Stimulated activated CD8-positive, alpha-beta memory T cell treated with anti-CD3 and anti-CD28 coated beads, Interleukin-12 subunit alpha, Interleukin-12 subunit beta, amount 100 ng/mL, for 24 hours (primary cell): ENCODE measurements at regions not wholly inside any gene's neighbourhood (a gene's known extent, or its start where the extent isn't known, plus 50 kb on each side); places are given as distances from the start of the nearest gene placed in this dataset.
A peak's percentile ranks its signal among the peaks of the same experiment; 100 is the strongest.

ENCODE experiments used
- DNase-seq: peaks from one replicate; pipeline ENCODE4 v3.0.0-alpha.2; 2020; ENCODE audit errors: extremely low read depth

GRCh38 chr5:110073534-110073933 is 383.8 kb downstream of the MAN2A1 start:
- DNase-seq, result no peak

GRCh38 chr5:110075656-110076055 is 385.9 kb downstream of the MAN2A1 start:
- DNase-seq, result no peak

- DNase-seq, result no peak
Observed at GRCh38 chr5:110077147-110077546, 387.4 kb downstream of the MAN2A1 start.

- no peak for DNase-seq
Observed at GRCh38 chr5:110082194-110082593, 392.5 kb downstream of the MAN2A1 start.

GRCh38 chr5:110082863-110083262 is 393.1 kb downstream of the MAN2A1 start:
- DNase-seq, result no peak

- DNase-seq, result no peak
Observed at GRCh38 chr5:110085826-110086225, 396.1 kb downstream of the MAN2A1 start.

- DNase-seq, result peak; percentile 21
Observed at GRCh38 chr5:110086658-110087388, 397.1 kb downstream of the MAN2A1 start.

GRCh38 chr5:110087829-110088228 is 398.1 kb downstream of the MAN2A1 start:
- no peak for DNase-seq

GRCh38 chr5:110088676-110089436 is 399.1 kb downstream of the MAN2A1 start:
- DNase-seq, result no peak

- DNase-seq, result no peak
Observed at GRCh38 chr5:110092955-110093785, 403.4 kb downstream of the MAN2A1 start.

- no peak for DNase-seq
Observed at GRCh38 chr5:110094109-110094508, 404.4 kb downstream of the MAN2A1 start.

- no peak for DNase-seq
Observed at GRCh38 chr5:110094548-110094947, 404.8 kb downstream of the MAN2A1 start.

- no peak for DNase-seq
Observed at GRCh38 chr5:110096419-110096818, 406.7 kb downstream of the MAN2A1 start.

- DNase-seq, result no peak
Observed at GRCh38 chr5:110099572-110099971, 409.8 kb downstream of the MAN2A1 start.

- DNase-seq, result no peak
Observed at GRCh38 chr5:110103081-110103480, 413.4 kb downstream of the MAN2A1 start.

GRCh38 chr5:110104060-110104725 is 414.5 kb downstream of the MAN2A1 start:
- DNase-seq, result no peak

GRCh38 chr5:110104726-110105669 is 415.3 kb downstream of the MAN2A1 start:
- DNase-seq, result no peak

GRCh38 chr5:110105692-110106091 is 416.0 kb downstream of the MAN2A1 start:
- no peak for DNase-seq

GRCh38 chr5:110106750-110107149 is 417.0 kb downstream of the MAN2A1 start:
- DNase-seq, result no peak

GRCh38 chr5:110108520-110108919 is 418.8 kb downstream of the MAN2A1 start:
- no peak for DNase-seq

- DNase-seq, result no peak
Observed at GRCh38 chr5:110109667-110110066, 419.9 kb downstream of the MAN2A1 start.
